IMR-90 (cell line): ENCODE measurements at regions not wholly inside any gene's neighbourhood (a gene's known extent, or its start where the extent isn't known, plus 50 kb on each side); places are given as distances from the start of the nearest gene placed in this dataset.

ENCODE experiments used
- ATAC-seq: fragments of 200-7000 bp; cut with Tn5 transposase; 2 replicates; pipeline ENCODE4 v1.9.1; 2020; ENCODE audit warnings: low read depth, mild to moderate bottlenecking, moderate library complexity
- BruUV-seq: library from RNA; stranded (reverse); fragments of 400-500 nt; replicated peaks from 2 replicates; lab custom pipeline; 2021; lab: Mats Ljungman, UMichigan
- CTCF ChIA-PET: fragments of 300-600 bp; formaldehyde crosslinking; extraction: SDS; loops from one replicate; lab custom pipeline; 2021; ENCODE audit warnings: antibody characterized with exemption; lab: Yijun Ruan, JAX
- POLR2A ChIA-PET: fragments of 300-600 bp; sonication (Branson Sonifier 250); formaldehyde crosslinking; loops from one replicate; lab custom pipeline; 2022; ENCODE audit warnings: antibody characterized with exemption; ENCODE audit not compliant: unreplicated experiment; lab: Charles Lee
- DNase-seq: peaks from one replicate; pipeline ENCODE4 v3.0.0; 2013
- H2AFZ ChIP-seq: replicated peaks from 2 replicates; pipeline ENCODE3; 2013; ENCODE audit warnings: low read length, mild to moderate bottlenecking; ENCODE audit not compliant: poor library complexity
- H2AK5ac ChIP-seq: 2 replicates; pipeline ENCODE4 v1.6.1; 2013; ENCODE audit warnings: low read depth, low read length, inconsistent platforms
- H2AK9ac ChIP-seq: replicated peaks from 2 replicates; pipeline ENCODE3; 2013; ENCODE audit warnings: mild to moderate bottlenecking, low read depth, low read length, moderate library complexity; ENCODE audit not compliant: poor library complexity
- H2BK120ac ChIP-seq: 2 replicates; pipeline ENCODE4 v1.6.1; 2013; ENCODE audit warnings: low read depth, low read length, inconsistent platforms
- H2BK15ac ChIP-seq: 3 replicates; pipeline ENCODE4 v1.6.1; 2013; ENCODE audit warnings: low read depth, low read length, inconsistent platforms
- H2BK20ac ChIP-seq: 2 replicates; pipeline ENCODE4 v1.6.1; 2013; ENCODE audit warnings: low read depth, mild to moderate bottlenecking, inconsistent platforms, low read length, moderate library complexity
- H2BK5ac ChIP-seq: 2 replicates; pipeline ENCODE4 v1.6.1; 2013; ENCODE audit warnings: mild to moderate bottlenecking, low read depth, low read length, inconsistent platforms; ENCODE audit not compliant: poor library complexity, severe bottlenecking
- H3K14ac ChIP-seq: replicated peaks from 2 replicates; pipeline ENCODE4 v1.6.1; 2013; ENCODE audit warnings: low read depth, low read length, inconsistent platforms
- H3K18ac ChIP-seq: 2 replicates; pipeline ENCODE4 v1.6.1; 2013; ENCODE audit warnings: low read depth, low read length, control low read depth
- H3K23ac ChIP-seq: 2 replicates; pipeline ENCODE4 v1.6.1; 2013; ENCODE audit warnings: low read depth, low read length, inconsistent platforms
- H3K27ac ChIP-seq: 2 replicates; pipeline ENCODE4 v1.5.1; 2013; ENCODE audit warnings: mild to moderate bottlenecking, control low read depth, low read length; ENCODE audit not compliant: insufficient read depth
- H3K27me3 ChIP-seq: 2 replicates; pipeline ENCODE4 v1.6.1; 2013; ENCODE audit warnings: low read length; ENCODE audit not compliant: control insufficient read depth, insufficient read depth
- H3K36me3 ChIP-seq: 2 replicates; pipeline ENCODE4 v1.6.1; 2013; ENCODE audit warnings: low read length, mixed read lengths; ENCODE audit not compliant: control insufficient read depth, insufficient read depth
- H3K4ac ChIP-seq: 2 replicates; pipeline ENCODE4 v1.6.1; 2013; ENCODE audit warnings: low read depth, low read length, inconsistent platforms
- H3K4me1 ChIP-seq: 2 replicates; pipeline ENCODE4 v1.6.1; 2013; ENCODE audit warnings: low read length, mixed read lengths; ENCODE audit not compliant: control insufficient read depth, insufficient read depth
- H3K4me2 ChIP-seq: 2 replicates; pipeline ENCODE4 v1.6.1; 2013; ENCODE audit warnings: low read depth, mild to moderate bottlenecking, control low read depth, low read length, moderate library complexity
- H3K4me3 ChIP-seq: 2 replicates; pipeline ENCODE4 v1.5.1; 2013; ENCODE audit warnings: low read depth, mild to moderate bottlenecking, control low read depth, low read length, moderate library complexity; ENCODE audit not compliant: insufficient read depth
- H3K56ac ChIP-seq: 2 replicates; pipeline ENCODE4 v1.6.1; 2013; ENCODE audit warnings: low read length, inconsistent platforms; ENCODE audit not compliant: insufficient read depth; ENCODE audit errors: extremely low read depth
- H3K79me1 ChIP-seq, 2 experiments: 2 replicates each; pipeline ENCODE4 v1.6.1; 2013; ENCODE audit warnings: low read length in 2 of 2, inconsistent platforms in 1 of 2, low read depth in 1 of 2
- H3K9ac ChIP-seq: 2 replicates; pipeline ENCODE4 v1.6.1; 2013; ENCODE audit warnings: low read depth, low read length, control low read depth
- H3K9me1 ChIP-seq: 2 replicates; pipeline ENCODE4 v1.6.1; 2013; ENCODE audit warnings: low read length, inconsistent platforms; ENCODE audit not compliant: insufficient read depth
- H3K9me3 ChIP-seq: 2 replicates; pipeline ENCODE4 v1.6.1; 2013; ENCODE audit warnings: low read length; ENCODE audit not compliant: control insufficient read depth, insufficient read depth
- H4K20me1 ChIP-seq: 2 replicates; pipeline ENCODE4 v1.6.1; 2013; ENCODE audit warnings: low read length, inconsistent platforms; ENCODE audit not compliant: insufficient read depth
- H4K5ac ChIP-seq: 2 replicates; pipeline ENCODE4 v1.6.1; 2013; ENCODE audit warnings: mild to moderate bottlenecking, low read depth, low read length, control low read depth
- H4K8ac ChIP-seq, 2 experiments: 2 replicates each; pipeline ENCODE4 v1.6.1; 2013; ENCODE audit warnings: low read depth in 2 of 2, low read length in 2 of 2, control low read depth in 1 of 2, inconsistent platforms in 1 of 2
- H4K91ac ChIP-seq: 2 replicates; pipeline ENCODE4 v1.6.1; 2013; ENCODE audit warnings: low read depth, low read length, inconsistent platforms; ENCODE audit not compliant: insufficient read depth
- NFE2L2 ChIP-seq: fragments of 150-350 bp; IDR thresholded peaks from 2 replicates; pipeline ENCODE4 v1.6.1; 2016; ENCODE audit warnings: low read depth, mild to moderate bottlenecking, low read length
- RCOR1 ChIP-seq: IDR thresholded peaks from 2 replicates; pipeline ENCODE4 v1.6.1; 2012; ENCODE audit warnings: mild to moderate bottlenecking, low read length, improper control_type of control experiment; ENCODE audit not compliant: insufficient replicate concordance
- SMC3 ChIP-seq: fragments of 150-350 bp; IDR thresholded peaks from 2 replicates; pipeline ENCODE4 v1.6.1; 2016; ENCODE audit warnings: low read depth, mild to moderate bottlenecking, antibody characterized with exemption, low read length, moderate library complexity
- WGBS, 2 experiments: methylation state at CpG; one replicate each; pipeline versions ENCODE4 v1.1.5 to v1.1.7; 2013; ENCODE audit warnings: missing lambda C conversion rate in 2 of 2; ENCODE audit not compliant: insufficient read length in 1 of 2; ENCODE audit errors: extremely low coverage in 2 of 2; 5-methylcytosine and 5-hydroxymethylcytosine counted together
- dilution Hi-C: fragments of 300-500 bp; cut with HindIII; formaldehyde crosslinking; loops from one replicate; pipeline ENCODE4 v1.14.3; 2018; ENCODE audit warnings: low sequenced_read_pairs; ENCODE audit not compliant: unreplicated experiment
- in situ Hi-C: fragments of 300-500 bp; cut with MboI; formaldehyde crosslinking; loops from 3 replicates; pipeline ENCODE4 v1.14.3; 2019; ENCODE audit warnings: low sequenced_read_pairs, inconsistent platforms, mixed read lengths
- intact Hi-C: fragments of 100-400 bp; cut with micrococcal nuclease; formaldehyde crosslinking; loops from 2 replicates; pipeline ENCODE4 v1.10.0; 2022
- TF ChIP-seq, protein P1 (sequence below): fragments of 150-350 bp; IDR thresholded peaks from 2 replicates; pipeline ENCODE4 v1.6.1; 2017; ENCODE audit warnings: mild to moderate bottlenecking, antibody characterized with exemption, low read length, low read depth
- TF ChIP-seq, protein P2 (sequence below): fragments of 150-350 bp; IDR thresholded peaks from 2 replicates; pipeline ENCODE4 v1.6.1; 2016; ENCODE audit warnings: low read depth, mild to moderate bottlenecking, low read length, moderate library complexity, borderline replicate concordance

DNA sequence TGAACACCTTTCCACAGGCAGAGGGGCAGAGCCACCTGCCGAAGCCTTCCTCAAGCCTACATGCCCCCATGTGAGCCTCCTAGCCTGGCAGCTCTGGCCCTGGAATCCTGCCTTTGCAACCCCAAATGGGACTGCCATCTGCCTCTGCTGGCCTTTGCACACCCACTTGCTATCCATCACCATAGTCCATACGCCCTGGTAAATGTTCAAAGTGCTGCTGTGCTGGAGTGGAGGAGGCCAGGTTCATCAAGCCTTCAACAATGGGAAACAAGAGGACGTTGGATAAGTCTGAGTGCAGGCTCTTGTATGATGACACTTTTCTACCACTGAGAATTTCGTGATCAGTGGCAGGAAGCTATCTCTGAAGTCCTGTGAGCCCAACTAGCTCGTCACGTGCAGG lies 159.8 kb downstream of the MED10 start:
- dilution Hi-C loops: no loop called here
- H3K9me3 ChIP-seq: peaks cover 48% of the 10 kb centered on the region
- no peak overlapping the region for H3K9ac ChIP-seq
- H2AK9ac ChIP-seq: no peak overlapping the region
- no peak overlapping the region for H2AFZ ChIP-seq
- H3K4me3 ChIP-seq: no peak overlapping the region
- H2BK120ac ChIP-seq: no peak overlapping the region
- no peak overlapping the region for H3K23ac ChIP-seq
- ATAC-seq (no peak), DNase-seq (no peak)
- no peak overlapping the region for H2BK5ac ChIP-seq
- no peak overlapping the region for H3K4ac ChIP-seq
- no peak overlapping the region for H3K56ac ChIP-seq
- intact Hi-C loops: no loop called here
- ChIA-PET CTCF (interaction anchor here (0.6 kb wide), 1 partner anchor 47 kb away, joined by 3 read pairs; no protein-coding TSS in a partner anchor), POLR2A (no interaction called here)
- no peak overlapping the region for H3K4me2 ChIP-seq
- no peaks in the 10 kb centered on the region for H3K27me3 ChIP-seq
- no peaks in the 10 kb centered on the region for H4K20me1 ChIP-seq
- H4K5ac ChIP-seq: no peak overlapping the region
- no peak overlapping the region for H3K18ac ChIP-seq
- H4K91ac ChIP-seq: no peak overlapping the region
- no peak overlapping the region for H3K14ac ChIP-seq
- no peak overlapping the region for H3K27ac ChIP-seq
- TF ChIP-seq, protein P1, sequence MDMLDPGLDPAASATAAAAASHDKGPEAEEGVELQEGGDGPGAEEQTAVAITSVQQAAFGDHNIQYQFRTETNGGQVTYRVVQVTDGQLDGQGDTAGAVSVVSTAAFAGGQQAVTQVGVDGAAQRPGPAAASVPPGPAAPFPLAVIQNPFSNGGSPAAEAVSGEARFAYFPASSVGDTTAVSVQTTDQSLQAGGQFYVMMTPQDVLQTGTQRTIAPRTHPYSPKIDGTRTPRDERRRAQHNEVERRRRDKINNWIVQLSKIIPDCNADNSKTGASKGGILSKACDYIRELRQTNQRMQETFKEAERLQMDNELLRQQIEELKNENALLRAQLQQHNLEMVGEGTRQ: no peak
- TF ChIP-seq, protein P2, sequence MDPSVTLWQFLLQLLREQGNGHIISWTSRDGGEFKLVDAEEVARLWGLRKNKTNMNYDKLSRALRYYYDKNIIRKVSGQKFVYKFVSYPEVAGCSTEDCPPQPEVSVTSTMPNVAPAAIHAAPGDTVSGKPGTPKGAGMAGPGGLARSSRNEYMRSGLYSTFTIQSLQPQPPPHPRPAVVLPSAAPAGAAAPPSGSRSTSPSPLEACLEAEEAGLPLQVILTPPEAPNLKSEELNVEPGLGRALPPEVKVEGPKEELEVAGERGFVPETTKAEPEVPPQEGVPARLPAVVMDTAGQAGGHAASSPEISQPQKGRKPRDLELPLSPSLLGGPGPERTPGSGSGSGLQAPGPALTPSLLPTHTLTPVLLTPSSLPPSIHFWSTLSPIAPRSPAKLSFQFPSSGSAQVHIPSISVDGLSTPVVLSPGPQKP: no peak
- TF ChIP-seq RCOR1: no peak
- TF ChIP-seq SMC3: no peak
- no peak for TF ChIP-seq NFE2L2
- H3K79me1 ChIP-seq: no peaks in the 10 kb centered on the region
- H2BK15ac ChIP-seq: no peak overlapping the region
- WGBS, 2 experiments: 17% methylated on average over 1 of the region's 6 CpGs; no CpG with 5 or more reads in 1 of the 2 experiments
- no peaks in the 10 kb centered on the region for H3K9me1 ChIP-seq
- no peaks in the 10 kb centered on the region for H3K4me1 ChIP-seq
- no TSS peak for BruUV-seq
- in situ Hi-C loops: no loop called here
- H2BK20ac ChIP-seq: no peak overlapping the region
- H4K8ac ChIP-seq: no peak overlapping the region
- no peak overlapping the region for H2AK5ac ChIP-seq
- no peaks in the 10 kb centered on the region for H3K36me3 ChIP-seq
